ENCODE measurements at regions not wholly inside any gene's neighbourhood (a gene's known extent, or its start where the extent isn't known, plus 50 kb on each side); places are given as distances from the start of the nearest gene placed in this dataset.

GRCh38 chr11:112722876-112723275, 238.3 kb upstream of the NCAM1 start:
- Histone ChIP-seq H3K9me3 (ENCODE audit: control insufficient read depth, insufficient read depth, low read depth, low read length) (no peaks in the 10 kb centered on the region), H3K27ac (ENCODE audit: low read length) (no peak overlapping the region), H3K4me1 (ENCODE audit: control insufficient read depth, insufficient read depth, low read length) (no peaks in the 10 kb centered on the region), H3K27me3 (ENCODE audit: control insufficient read depth, insufficient read depth, low read length) (no peaks in the 10 kb centered on the region; the same call in 1 of the 2 replicates), H3K4me3 (ENCODE audit: low read depth in 2 of 2, low read length in 2 of 2) (no peak overlapping the region), H3K36me3 (ENCODE audit: control insufficient read depth, insufficient read depth, low read length) (no peaks in the 10 kb centered on the region)
- DNase-seq (ENCODE audit: low read depth, low spot score), result no peak
- BruUV-seq (replicated peaks), result no TSS peak
- in situ Hi-C loops (cut with HindIII; ENCODE audit: low pct_unique_long_range_greater_than_20kb, low sequenced_read_pairs), result no loop called here
- POLR2A ChIA-PET, result no interaction called here
- no peak for ATAC-seq
- intact Hi-C loops (cut with micrococcal nuclease; ENCODE audit: unreplicated experiment), result no loop called here
- no peak for TF ChIP-seq SIN3A (IDR thresholded peaks at IDR 0.05; ENCODE audit: borderline replicate concordance, insufficient read depth, low read depth, low read length)
- no peak for TF ChIP-seq CTCF (IDR thresholded peaks at IDR 0.05)
- TF ChIP-seq POLR2AphosphoS5 (IDR thresholded peaks at IDR 0.05; ENCODE audit: low read depth, low read length), result no peak
- TF ChIP-seq TCF7L2 (IDR thresholded peaks at IDR 0.05; ENCODE audit: low read depth, low read length), result no peak
- no peak for TF ChIP-seq REST (IDR thresholded peaks at IDR 0.05; ENCODE audit: insufficient read depth in 1 of 2, low read depth in 2 of 2, low read length in 1 of 2)
- CTCF ChIA-PET, result no interaction called here

- Histone ChIP-seq H3K36me3 (ENCODE audit: control insufficient read depth, insufficient read depth, low read length) (no peaks in the 10 kb centered on the region), H3K4me3 (ENCODE audit: low read depth in 2 of 2, low read length in 2 of 2) (no peak overlapping the region), H3K4me1 (ENCODE audit: control insufficient read depth, insufficient read depth, low read length) (no peaks in the 10 kb centered on the region), H3K27ac (ENCODE audit: low read length) (no peak overlapping the region), H3K27me3 (ENCODE audit: control insufficient read depth, insufficient read depth, low read length) (no peaks in the 10 kb centered on the region; the same call in 1 of the 2 replicates), H3K9me3 (ENCODE audit: control insufficient read depth, insufficient read depth, low read depth, low read length) (no peaks in the 10 kb centered on the region)
- intact Hi-C loops (cut with micrococcal nuclease; ENCODE audit: unreplicated experiment) (no loop called here), in situ Hi-C loops (cut with HindIII; ENCODE audit: low pct_unique_long_range_greater_than_20kb, low sequenced_read_pairs) (no loop called here)
- no TSS peak for BruUV-seq (replicated peaks)
- ChIA-PET POLR2A (no interaction called here), CTCF (no interaction called here)
- DNase-seq (ENCODE audit: low read depth, low spot score), result no peak
- no peak for ATAC-seq
- TF ChIP-seq POLR2AphosphoS5 (IDR thresholded peaks at IDR 0.05; ENCODE audit: low read depth, low read length) (no peak), REST (IDR thresholded peaks at IDR 0.05; ENCODE audit: insufficient read depth in 1 of 2, low read depth in 2 of 2, low read length in 1 of 2) (no peak), CTCF (IDR thresholded peaks at IDR 0.05) (no peak), SIN3A (IDR thresholded peaks at IDR 0.05; ENCODE audit: borderline replicate concordance, insufficient read depth, low read depth, low read length) (no peak), TCF7L2 (IDR thresholded peaks at IDR 0.05; ENCODE audit: low read depth, low read length) (no peak)
Measured at GRCh38 chr11:112723676-112724495, 237.3 kb upstream of the NCAM1 start.
